OCI-LY7 (cell line): ENCODE measurements at regions not wholly inside any gene's neighbourhood (a gene's known extent, or its start where the extent isn't known, plus 50 kb on each side); places are given as distances from the start of the nearest gene placed in this dataset.

Source experiments
- CTCF ChIP-seq: fragments of 200-600 bp; sonication (generic); conservative IDR thresholded peaks from 2 replicates; pipeline ENCODE4 v1.5.1; 2014; ENCODE audit warnings: mild to moderate bottlenecking, antibody characterized with exemption, low read length, moderate library complexity, mixed read lengths
- EZH2phosphoT487 ChIP-seq: fragments of 200-600 bp; sonication (generic); IDR thresholded peaks from 2 replicates; pipeline ENCODE4 v1.6.1; 2018; ENCODE audit warnings: low read depth, borderline replicate concordance, mild to moderate bottlenecking, mixed run types, antibody characterized with exemption, low read length, moderate library complexity, mixed read lengths

DNA sequence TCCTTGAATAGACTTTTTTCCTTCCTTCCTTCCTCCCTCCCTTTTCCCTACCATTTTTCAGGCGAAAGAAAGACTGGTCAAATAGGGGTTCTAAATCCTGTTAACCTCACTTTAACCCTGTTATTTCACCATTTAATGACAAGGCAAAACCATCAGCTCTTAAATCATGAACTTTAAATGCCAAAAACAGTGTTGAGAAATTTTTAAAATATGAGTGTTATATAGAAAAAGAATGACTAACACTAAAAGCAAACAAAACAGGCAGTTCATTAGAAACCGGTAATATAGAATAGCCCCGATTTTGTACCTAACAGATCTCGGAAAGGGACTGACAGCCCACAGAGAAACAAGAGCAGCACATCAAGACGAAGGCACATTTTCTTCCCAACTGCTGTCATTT, 57.4 kb upstream of the CEP85L start:
- no peak for TF ChIP-seq CTCF
- no peak for TF ChIP-seq EZH2phosphoT487
